ENCODE measurements at regions not wholly inside any gene's neighbourhood (a gene's known extent, or its start where the extent isn't known, plus 50 kb on each side); places are given as distances from the start of the nearest gene placed in this dataset.

- no peak for TF ChIP-seq EP300 (IDR thresholded peaks at IDR 0.05)
- no peak for TF ChIP-seq CTCF (IDR thresholded peaks at IDR 0.05)
- TF ChIP-seq POLR2A (IDR thresholded peaks at IDR 0.05): no peak
Observed at GRCh38 chr2:57475391-57475790, 571.2 kb upstream of the VRK2 start.
